OCI-M2 (cell line): ENCODE measurements at regions not wholly inside any gene's neighbourhood (a gene's known extent, or its start where the extent isn't known, plus 50 kb on each side); places are given as distances from the start of the nearest gene placed in this dataset.
A peak's percentile ranks its signal among the peaks of the same experiment; 100 is the strongest.

ENCODE experiments used
- DNase-seq: peaks from one replicate; lab custom pipeline; 2025; ENCODE audit not compliant: unreplicated experiment; lab: John Stamatoyannopoulos, UW

GRCh38 chr3:46091741-46092701 lies 64.7 kb upstream of the XCR1 start:
- DNase-seq, result no peak

DNA sequence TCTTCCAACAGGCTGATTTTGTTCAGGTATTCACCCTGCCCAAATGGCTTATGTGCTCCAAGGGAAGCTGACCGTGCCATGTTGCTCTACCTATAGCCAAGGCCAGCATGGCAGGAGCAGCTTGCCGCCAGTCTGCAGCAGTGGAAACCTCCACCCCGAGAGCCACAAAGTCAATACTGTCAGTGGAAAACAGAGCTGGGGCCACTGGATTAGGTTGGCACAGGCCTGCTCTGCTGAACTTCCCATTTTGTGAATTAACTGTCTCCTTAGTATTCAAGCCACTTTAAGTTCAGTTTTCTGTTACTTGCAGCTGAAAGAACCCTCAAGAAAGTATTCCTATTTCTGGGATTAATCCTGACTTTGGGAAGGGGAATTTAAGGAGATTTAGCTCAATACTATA lies 63.8 kb upstream of the XCR1 start:
- DNase-seq, result no peak

GRCh38 chr3:46090161-46090591 lies 62.9 kb upstream of the XCR1 start:
- DNase-seq, result no peak

GRCh38 chr3:46089237-46090011 lies 62.1 kb upstream of the XCR1 start:
- DNase-seq, result no peak

DNA sequence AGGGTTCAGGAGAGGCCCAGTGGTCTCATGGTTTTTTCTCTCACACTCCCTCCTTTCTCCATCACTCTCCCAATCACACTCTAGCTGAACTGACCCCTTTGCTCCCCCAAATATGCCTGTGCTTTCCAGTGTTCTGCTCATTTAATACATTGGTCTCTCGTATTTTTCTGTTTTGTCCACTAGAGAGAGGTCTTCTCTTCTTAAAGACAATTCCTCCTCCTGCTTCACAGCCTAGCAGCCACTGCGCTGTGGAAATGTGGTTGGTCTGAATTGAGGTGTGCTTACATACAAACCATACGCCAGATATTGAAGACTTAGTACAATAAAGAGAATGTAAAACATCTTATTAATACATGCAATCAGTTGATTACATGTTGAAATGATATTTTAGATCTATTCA lies 60.6 kb upstream of the XCR1 start:
- DNase-seq, result no peak

DNA sequence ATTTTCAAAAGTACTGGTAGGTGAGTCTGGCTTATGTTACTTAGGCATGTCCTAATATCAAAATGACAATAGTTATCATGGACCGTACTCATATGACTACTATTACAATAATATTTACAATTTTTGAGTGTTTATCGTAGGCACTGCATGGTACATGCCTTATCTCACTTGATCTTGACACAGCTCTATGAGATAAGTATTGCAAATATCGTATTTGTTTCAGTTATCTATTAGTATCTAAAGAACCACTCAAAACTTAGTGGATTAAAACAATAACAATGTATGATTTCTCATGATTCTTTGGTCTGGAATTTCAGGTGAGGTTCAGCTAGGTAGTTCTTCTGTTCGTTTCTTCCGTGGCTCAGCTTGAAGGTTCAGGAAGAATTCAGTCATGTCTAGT lies 59.7 kb upstream of the XCR1 start:
- DNase-seq, result no peak

DNA sequence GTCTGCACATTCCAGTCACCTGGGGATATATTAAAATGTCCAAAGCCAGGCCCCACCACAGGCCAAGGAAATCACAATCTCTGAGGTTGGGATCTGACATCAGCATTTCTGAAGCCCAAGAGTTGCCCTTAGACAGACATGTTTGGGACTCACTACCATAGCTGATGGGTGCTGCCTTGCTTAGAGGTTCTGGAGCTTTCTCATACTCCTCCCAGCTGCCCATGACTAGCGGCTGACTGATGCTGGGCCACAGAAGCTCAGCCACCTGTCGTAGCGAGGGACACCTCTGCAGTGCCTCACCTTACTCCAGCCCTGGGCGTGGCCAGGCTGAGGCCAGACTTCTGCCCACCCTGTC lies 58.8 kb upstream of the XCR1 start:
- no peak for DNase-seq

DNA sequence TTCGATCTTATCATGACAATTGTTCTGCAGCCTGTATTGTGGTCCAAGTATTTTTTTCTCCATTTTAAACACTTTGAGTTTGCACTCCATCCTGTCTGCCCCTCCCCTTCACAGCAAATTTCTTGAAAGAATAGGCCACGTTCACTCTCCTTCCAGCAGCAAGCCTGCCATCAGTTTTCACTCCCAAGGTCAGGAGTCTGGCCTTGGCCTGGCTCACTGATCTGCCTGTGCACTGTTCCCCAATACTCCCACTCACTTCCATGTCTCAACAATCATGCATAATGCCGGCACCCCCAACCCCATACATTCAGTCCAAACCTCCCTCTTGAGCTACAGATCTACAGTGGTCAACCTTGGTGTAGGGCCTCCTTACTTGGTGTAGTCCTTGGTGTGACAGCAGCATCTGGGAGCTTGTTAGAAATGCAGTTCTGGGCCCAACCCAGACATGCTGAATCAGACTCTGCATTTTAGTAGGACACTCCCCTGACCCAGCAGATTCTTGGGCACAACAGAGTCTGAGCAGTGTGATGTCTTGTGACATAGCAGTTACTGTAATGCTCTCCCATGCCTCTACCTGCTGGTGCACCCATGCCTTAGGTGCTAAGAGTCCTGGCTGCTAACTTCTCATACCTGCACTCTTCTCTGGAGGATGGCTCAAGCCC lies 58.3 kb upstream of the XCR1 start:
- DNase-seq, result no peak

GRCh38 chr3:46083956-46084355 lies 56.7 kb upstream of the XCR1 start:
- no peak for DNase-seq

DNA sequence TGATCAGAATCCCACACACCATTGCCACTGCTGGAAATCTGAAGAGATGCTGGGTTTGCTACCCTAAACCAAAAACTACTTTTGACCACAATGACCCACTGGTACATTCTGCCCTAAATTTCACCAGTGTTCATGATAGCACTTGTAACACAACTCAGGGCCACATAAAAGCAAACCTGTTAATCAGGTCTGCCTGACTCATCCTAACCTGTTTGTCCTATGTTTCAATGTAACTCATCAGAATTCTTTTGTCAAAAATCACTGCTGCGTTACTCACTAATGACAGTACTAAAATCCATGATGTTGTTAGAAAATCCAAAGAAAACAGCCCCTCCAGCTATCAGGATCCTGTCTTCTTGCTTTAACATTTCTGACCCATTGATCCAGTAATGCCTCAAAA lies 55.6 kb upstream of the XCR1 start:
- no peak for DNase-seq

- DNase-seq, result no peak
These were observed 54.7 kb upstream of the XCR1 start for GRCh38 chr3:46082021-46082420.

DNA sequence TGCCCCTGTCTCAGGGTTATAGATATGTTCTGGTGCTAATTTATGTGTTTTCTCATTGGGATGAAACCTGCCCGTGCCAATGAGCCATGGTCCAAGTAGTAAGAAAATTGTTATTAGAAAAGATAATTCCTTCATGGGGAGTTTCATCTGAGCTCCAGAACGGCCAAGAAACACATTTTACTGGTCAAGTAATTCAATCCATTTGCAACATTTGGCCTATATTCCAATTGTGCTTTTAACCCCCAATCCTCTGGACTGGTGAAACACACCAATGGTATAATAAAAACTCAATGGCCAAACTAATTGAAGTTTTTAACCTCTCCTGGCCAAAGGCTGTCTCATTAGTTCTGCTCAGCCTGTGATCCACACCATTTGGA lies 53.7 kb upstream of the XCR1 start:
- no peak for DNase-seq

DNA sequence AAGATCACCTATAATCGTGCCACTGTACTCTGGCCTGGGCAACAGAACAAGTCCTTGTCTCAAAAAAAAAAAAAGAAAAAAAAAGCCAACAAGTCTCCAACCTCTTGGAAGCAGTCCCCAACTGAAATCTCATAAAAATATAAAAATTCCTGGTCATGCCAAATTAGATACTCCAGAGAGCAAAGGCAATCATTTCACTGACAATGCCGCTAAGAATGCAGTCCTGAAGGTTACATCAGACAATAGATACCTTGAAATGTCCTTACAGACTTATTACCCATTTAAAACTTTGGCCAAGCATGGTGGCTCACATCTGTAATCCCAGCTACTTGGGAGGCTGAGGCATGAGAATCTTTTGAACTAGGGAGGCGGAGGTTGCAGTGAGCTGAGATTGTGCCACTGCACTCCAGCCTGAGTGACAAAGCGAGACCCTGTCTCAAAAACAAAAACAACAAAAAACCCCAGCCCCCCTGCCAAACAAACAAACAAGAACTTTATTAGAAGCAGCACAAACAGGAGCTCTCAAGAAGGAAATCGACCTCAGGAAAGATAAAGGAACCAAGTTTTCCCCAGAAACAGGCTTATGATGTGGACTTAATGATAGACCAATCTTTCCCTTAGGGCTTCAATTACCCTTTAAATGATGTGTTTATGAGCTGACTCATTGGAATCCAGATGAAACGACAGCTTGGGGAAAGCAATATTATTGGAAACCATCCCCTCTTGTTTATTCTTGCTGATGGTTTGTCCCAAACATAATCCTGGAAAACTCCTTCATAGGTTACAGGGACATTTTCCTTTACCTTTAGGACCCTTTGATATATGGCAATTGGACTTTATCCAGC lies 53.1 kb upstream of the XCR1 start:
- DNase-seq, result no peak

DNA sequence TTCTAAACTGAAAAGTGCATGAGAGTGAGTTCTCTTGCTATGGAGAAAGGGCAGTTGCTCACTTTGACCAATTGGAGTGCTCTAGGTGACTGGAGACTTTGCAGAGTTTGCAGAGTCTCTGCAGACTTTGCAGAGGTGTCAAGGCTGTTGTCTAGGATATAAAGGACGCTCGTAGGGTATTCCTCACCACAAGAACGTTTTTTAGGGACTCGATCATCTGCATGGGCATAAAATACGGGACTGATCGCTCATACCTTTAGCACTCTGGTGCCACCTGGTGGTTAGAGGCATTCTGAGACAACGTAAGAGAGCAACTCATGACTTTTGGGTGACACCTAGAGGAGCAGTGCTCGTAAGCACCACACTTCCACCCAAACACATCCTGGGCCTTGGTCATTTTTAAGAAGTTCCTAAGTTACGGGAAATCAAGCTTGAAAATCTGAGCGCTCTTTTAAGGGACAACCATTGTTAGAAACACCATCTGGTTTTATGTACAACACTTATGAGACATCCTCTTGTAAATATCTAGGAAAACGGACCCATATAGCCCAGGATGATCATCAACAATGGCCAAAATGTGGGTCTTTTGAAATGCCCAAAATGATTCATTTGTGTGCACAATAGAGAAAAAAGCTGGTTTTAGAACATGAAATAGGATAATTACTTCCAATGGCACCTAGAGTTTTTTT lies 51.6 kb upstream of the XCR1 start:
- DNase-seq, result peak; percentile 62
